ENCODE measurements at regions not wholly inside any gene's neighbourhood (a gene's known extent, or its start where the extent isn't known, plus 50 kb on each side); places are given as distances from the start of the nearest gene placed in this dataset.

DNA sequence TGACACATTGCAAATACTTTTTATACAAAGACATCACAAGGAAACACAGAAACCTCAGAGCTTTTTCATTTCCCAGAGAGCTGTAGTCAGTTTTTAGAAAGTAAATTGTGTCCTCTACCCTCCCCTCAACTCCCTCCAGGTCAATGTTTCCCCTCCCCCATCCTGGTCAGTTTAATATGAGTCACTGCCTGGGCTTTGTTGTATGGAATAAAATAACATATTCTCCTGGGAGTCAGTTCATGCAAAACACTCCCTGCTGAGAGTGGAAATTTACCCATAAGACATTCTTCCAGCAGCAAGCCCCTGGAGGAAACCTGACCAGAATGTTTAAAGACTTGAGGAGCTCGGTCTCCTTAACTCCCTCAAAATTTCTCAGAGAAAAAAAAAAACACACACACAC, 270.1 kb upstream of the LDB2 start:
- Histone ChIP-seq H3K9me3 (no peaks in the 10 kb centered on the region), H3K36me3 (no peaks in the 10 kb centered on the region), H3K27ac (peak overlapping the region; percentile 14), H3K4me3 (no peak overlapping the region), H3K4me1 (peaks cover 4% of the 10 kb centered on the region), H3K27me3 (no peaks in the 10 kb centered on the region)
- WGBS = 33% methylated on average over 1 of the region's 1 CpG
- DNase-seq (ENCODE audit: low spot score in 2 of 2) = no peak
- no peak for TF ChIP-seq POLR2A (IDR thresholded peaks at IDR 0.05)
- TF ChIP-seq POLR2AphosphoS5 (IDR thresholded peaks at IDR 0.05) = no peak
- TF ChIP-seq, protein P1, sequence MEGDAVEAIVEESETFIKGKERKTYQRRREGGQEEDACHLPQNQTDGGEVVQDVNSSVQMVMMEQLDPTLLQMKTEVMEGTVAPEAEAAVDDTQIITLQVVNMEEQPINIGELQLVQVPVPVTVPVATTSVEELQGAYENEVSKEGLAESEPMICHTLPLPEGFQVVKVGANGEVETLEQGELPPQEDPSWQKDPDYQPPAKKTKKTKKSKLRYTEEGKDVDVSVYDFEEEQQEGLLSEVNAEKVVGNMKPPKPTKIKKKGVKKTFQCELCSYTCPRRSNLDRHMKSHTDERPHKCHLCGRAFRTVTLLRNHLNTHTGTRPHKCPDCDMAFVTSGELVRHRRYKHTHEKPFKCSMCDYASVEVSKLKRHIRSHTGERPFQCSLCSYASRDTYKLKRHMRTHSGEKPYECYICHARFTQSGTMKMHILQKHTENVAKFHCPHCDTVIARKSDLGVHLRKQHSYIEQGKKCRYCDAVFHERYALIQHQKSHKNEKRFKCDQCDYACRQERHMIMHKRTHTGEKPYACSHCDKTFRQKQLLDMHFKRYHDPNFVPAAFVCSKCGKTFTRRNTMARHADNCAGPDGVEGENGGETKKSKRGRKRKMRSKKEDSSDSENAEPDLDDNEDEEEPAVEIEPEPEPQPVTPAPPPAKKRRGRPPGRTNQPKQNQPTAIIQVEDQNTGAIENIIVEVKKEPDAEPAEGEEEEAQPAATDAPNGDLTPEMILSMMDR (IDR thresholded peaks at IDR 0.05) = no peak
- TF ChIP-seq EP300 (IDR thresholded peaks at IDR 0.05) = no peak

- Histone ChIP-seq H3K4me1 (peaks cover 4% of the 10 kb centered on the region), H3K27ac (no peak overlapping the region), H3K36me3 (no peaks in the 10 kb centered on the region), H3K27me3 (no peaks in the 10 kb centered on the region), H3K4me3 (no peak overlapping the region), H3K9me3 (no peaks in the 10 kb centered on the region)
- no peak for DNase-seq (ENCODE audit: low spot score in 2 of 2)
- WGBS = 47% methylated on average over 4 of the region's 5 CpGs
- no peak for TF ChIP-seq POLR2AphosphoS5 (IDR thresholded peaks at IDR 0.05)
- no peak for TF ChIP-seq EP300 (IDR thresholded peaks at IDR 0.05)
- no peak for TF ChIP-seq POLR2A (IDR thresholded peaks at IDR 0.05)
- TF ChIP-seq, protein P1 (IDR thresholded peaks at IDR 0.05) = no peak
Measured at GRCh38 chr4:17166954-17167353, 268.5 kb upstream of the LDB2 start.

- WGBS = 55% methylated on average over 1 of the region's 1 CpG
- peaks cover 4% of the 10 kb centered on the region for H3K4me1 ChIP-seq
Measured at GRCh38 chr4:17165286-17165685, 266.8 kb upstream of the LDB2 start.

GRCh38 chr4:17164666-17165065, 266.2 kb upstream of the LDB2 start:
- TF ChIP-seq EP300 (IDR thresholded peaks at IDR 0.05) = no peak
- no peak for TF ChIP-seq POLR2A (IDR thresholded peaks at IDR 0.05)
- TF ChIP-seq, protein P1 (IDR thresholded peaks at IDR 0.05) = no peak
- no peak for TF ChIP-seq POLR2AphosphoS5 (IDR thresholded peaks at IDR 0.05)

More at GRCh38 chr4:17165286-17165685, 266.8 kb upstream of the LDB2 start:
- no peaks in the 10 kb centered on the region for H3K27me3 ChIP-seq
- TF ChIP-seq EP300 (IDR thresholded peaks at IDR 0.05) = no peak
- TF ChIP-seq POLR2A (IDR thresholded peaks at IDR 0.05) = no peak
- TF ChIP-seq, protein P1 (IDR thresholded peaks at IDR 0.05) = no peak
- no peak for TF ChIP-seq POLR2AphosphoS5 (IDR thresholded peaks at IDR 0.05)
- no peak overlapping the region for H3K4me3 ChIP-seq
- DNase-seq (ENCODE audit: low spot score in 2 of 2) = no peak
- H3K36me3 ChIP-seq = no peaks in the 10 kb centered on the region
- no peak overlapping the region for H3K27ac ChIP-seq
- no peaks in the 10 kb centered on the region for H3K9me3 ChIP-seq

GRCh38 chr4:17163156-17163771, 264.8 kb upstream of the LDB2 start:
- no peak for TF ChIP-seq EP300 (IDR thresholded peaks at IDR 0.05)
- TF ChIP-seq, protein P1 (IDR thresholded peaks at IDR 0.05) = no peak
- TF ChIP-seq POLR2A (IDR thresholded peaks at IDR 0.05) = no peak
- no peak for TF ChIP-seq POLR2AphosphoS5 (IDR thresholded peaks at IDR 0.05)
- no peaks in the 10 kb centered on the region for H3K27me3 ChIP-seq
- no peak overlapping the region for H3K27ac ChIP-seq
- H3K36me3 ChIP-seq = no peaks in the 10 kb centered on the region
- H3K9me3 ChIP-seq = no peaks in the 10 kb centered on the region
- peaks cover 4% of the 10 kb centered on the region for H3K4me1 ChIP-seq
- DNase-seq (ENCODE audit: low spot score in 2 of 2) = no peak
- 93% methylated on average over 3 of the region's 3 CpGs for WGBS
- no peak overlapping the region for H3K4me3 ChIP-seq

More at GRCh38 chr4:17164666-17165065, 266.2 kb upstream of the LDB2 start:
- H3K4me1 ChIP-seq = peaks cover 4% of the 10 kb centered on the region
- no peak for DNase-seq (ENCODE audit: low spot score in 2 of 2)
- H3K36me3 ChIP-seq = no peaks in the 10 kb centered on the region
- 50% methylated on average over 2 of the region's 2 CpGs for WGBS
- no peak overlapping the region for H3K27ac ChIP-seq
- no peak overlapping the region for H3K4me3 ChIP-seq
- no peaks in the 10 kb centered on the region for H3K9me3 ChIP-seq
- H3K27me3 ChIP-seq = no peaks in the 10 kb centered on the region

All from suprapubic skin (tissue), 4 donors.